K562 (cell line): ENCODE measurements at regions not wholly inside any gene's neighbourhood (a gene's known extent, or its start where the extent isn't known, plus 50 kb on each side); places are given as distances from the start of the nearest gene placed in this dataset.

ENCODE experiments used
- CTBP1 ChIP-seq: fragments of 450-650 bp; IDR thresholded peaks from 2 replicates; pipeline ENCODE4 v1.6.1; 2016; ENCODE audit warnings: borderline replicate concordance
- MGA ChIP-seq: fragments of 450-650 bp; IDR thresholded peaks from 2 replicates; pipeline ENCODE4 v1.6.1; 2016; ENCODE audit warnings: mild to moderate bottlenecking, moderate library complexity
- RAD51 ChIP-seq: fragments of 450-650 bp; IDR thresholded peaks from 2 replicates; pipeline ENCODE4 v1.7.1; 2016; ENCODE audit warnings: low read depth, mild to moderate bottlenecking, borderline replicate concordance
- REST ChIP-seq, 2 experiments: fragments of 450-650 bp; formaldehyde crosslinking in 1 of 2; IDR thresholded peaks; 2 replicates each; pipeline versions ENCODE4 v1.4.0 to v1.6.1; 2014 to 2020; ENCODE audit warnings: mild to moderate bottlenecking in 2 of 2, borderline replicate concordance in 1 of 2, low read depth in 1 of 2
- SMAD4 ChIP-seq: fragments of 250-450 bp; sonication (Bioruptor Pico); conservative IDR thresholded peaks from 2 replicates; pipeline ENCODE4 v1.8.0; 2021; ENCODE audit warnings: inconsistent platforms, mild to moderate bottlenecking, moderate library complexity
- TF ChIP-seq, protein P1 (sequence below): fragments of 450-650 bp; formaldehyde crosslinking; IDR thresholded peaks from 2 replicates; pipeline ENCODE4 v1.4.0; 2020; ENCODE audit warnings: mild to moderate bottlenecking, mixed read lengths

DNA sequence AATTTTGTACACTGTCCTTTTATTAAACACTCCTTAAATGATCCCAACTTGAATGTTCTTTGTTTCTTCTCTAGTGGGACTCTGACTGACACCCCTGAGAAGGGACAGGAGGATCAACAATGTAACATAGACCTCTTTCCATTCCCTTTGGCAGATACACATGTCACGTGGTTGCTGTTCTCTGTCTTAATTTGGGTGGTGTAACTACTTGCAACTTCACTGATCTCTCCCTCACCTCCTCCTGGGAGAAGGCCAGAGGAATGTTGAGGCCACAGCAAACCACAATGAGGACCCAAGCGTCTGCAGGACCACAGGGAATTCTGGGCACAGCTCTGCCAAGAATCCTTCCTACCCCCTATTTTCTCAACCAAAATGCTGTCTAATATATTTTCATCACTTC is 205.6 kb downstream of the RTP5 start (continued):
- 0 out of 2 replicates have a peak, but pooled peaks have one; percentile 7 for TF ChIP-seq REST (IDR thresholded peaks at IDR 0.05; ENCODE audit: borderline replicate concordance)
- TF ChIP-seq REST (CRISPR knock-in tag; IDR thresholded peaks at IDR 0.05; ENCODE audit: low read depth), result no peak
- TF ChIP-seq RAD51, result peak; percentile 86
- TF ChIP-seq, protein P1, sequence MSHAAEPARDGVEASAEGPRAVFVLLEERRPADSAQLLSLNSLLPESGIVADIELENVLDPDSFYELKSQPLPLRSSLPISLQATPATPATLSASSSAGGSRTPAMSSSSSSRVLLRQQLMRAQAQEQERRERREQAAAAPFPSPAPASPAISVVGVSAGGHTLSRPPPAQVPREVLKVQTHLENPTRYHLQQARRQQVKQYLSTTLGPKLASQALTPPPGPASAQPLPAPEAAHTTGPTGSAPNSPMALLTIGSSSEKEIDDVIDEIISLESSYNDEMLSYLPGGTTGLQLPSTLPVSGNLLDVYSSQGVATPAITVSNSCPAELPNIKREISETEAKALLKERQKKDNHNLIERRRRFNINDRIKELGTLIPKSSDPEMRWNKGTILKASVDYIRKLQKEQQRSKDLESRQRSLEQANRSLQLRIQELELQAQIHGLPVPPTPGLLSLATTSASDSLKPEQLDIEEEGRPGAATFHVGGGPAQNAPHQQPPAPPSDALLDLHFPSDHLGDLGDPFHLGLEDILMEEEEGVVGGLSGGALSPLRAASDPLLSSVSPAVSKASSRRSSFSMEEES (CRISPR knock-in tag), result peak; percentile 94
- peak; percentile 41 for TF ChIP-seq MGA
- peak; percentile 33; the same call in 1 of the 2 replicates for TF ChIP-seq CTBP1
- peak; percentile 18 for TF ChIP-seq SMAD4 (CRISPR knock-in tag)
